NCI-H510A (cell line): ENCODE measurements at regions not wholly inside any gene's neighbourhood (a gene's known extent, or its start where the extent isn't known, plus 50 kb on each side); places are given as distances from the start of the nearest gene placed in this dataset.
"Not testable (repeated sequence)": the region's sequence is repeated elsewhere in the genome, so short reads cannot be mapped to it uniquely, and the experiment has no call there.

Source experiments
- DNase-seq: peaks from one replicate; lab custom pipeline; 2025; lab: John Stamatoyannopoulos, UW

GRCh38 chr2:76008001-76008702 lies 297.4 kb upstream of the GCFC2 start:
- DNase-seq: no peak

- no peak for DNase-seq
Measured at GRCh38 chr2:76000425-76000824, 289.7 kb upstream of the GCFC2 start.

GRCh38 chr2:75998451-75998850 lies 287.7 kb upstream of the GCFC2 start:
- DNase-seq: no peak

GRCh38 chr2:75994759-75995158 lies 284.0 kb upstream of the GCFC2 start:
- DNase-seq: no peak

GRCh38 chr2:75988622-75989021 lies 277.9 kb upstream of the GCFC2 start:
- not testable (repeated sequence) for DNase-seq

- DNase-seq: no peak
Measured at GRCh38 chr2:75986617-75987016, 275.9 kb upstream of the GCFC2 start.

DNA sequence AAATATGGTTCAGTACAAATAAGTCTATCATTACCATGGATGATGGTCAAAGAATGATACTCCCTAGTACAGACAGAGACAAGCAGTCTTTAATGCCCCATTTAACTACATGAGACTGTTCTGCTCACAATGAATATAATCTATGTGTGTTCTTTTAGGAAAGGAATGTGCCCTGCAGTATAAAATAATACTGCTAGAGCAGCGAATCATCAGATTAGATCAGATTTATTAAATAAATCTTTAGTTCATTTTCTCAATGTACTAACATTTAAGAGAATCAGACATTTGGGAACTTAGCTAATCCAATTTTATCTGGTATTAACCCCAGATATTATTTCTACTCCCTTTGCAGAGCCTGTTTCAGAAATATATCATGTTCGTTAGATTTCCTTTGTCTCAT lies 272.0 kb upstream of the GCFC2 start:
- DNase-seq: no peak

DNA sequence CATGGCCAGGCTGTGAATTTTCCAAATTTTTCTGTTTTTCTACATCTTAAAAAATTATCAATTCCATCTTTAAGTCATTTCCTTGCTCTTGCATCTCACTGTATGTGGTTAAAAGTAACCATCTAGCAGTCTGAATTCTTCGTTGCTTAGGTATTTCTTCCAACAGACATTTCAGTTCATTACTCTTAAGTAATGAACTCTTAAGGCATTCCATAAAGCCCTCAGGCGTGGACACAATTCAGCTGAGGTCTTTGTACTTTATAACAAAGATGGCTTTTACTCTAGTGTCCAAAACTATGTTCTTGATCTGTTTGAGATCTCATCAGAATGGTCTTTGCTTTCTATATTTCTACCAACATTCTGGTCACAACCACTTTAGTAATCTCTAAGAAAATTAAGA lies 253.9 kb upstream of the GCFC2 start:
- no peak for DNase-seq

DNA sequence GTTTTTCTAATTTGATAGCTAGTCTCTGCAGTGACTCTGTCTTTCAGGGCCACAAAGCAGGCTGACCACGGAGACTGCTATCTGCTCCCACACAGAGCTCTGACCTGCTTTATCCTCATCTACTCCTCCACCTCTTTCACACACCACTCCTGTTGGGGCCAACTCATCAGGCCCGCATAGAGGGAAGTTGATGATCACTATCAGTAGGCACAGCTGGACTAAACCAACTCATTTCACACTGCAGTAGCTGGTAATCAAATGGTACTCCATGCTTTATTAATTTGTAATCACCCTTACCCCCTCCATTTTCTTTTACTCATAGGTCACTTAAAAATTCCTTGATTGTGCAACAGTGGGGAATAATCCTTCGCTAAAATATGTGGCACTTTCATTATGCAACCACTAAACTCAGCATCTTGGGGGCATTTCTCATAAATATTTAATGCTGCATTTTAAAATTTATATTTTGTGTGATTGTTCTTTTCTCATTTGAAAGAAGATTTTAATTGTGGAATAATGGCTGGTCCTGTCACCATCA lies 249.8 kb upstream of the GCFC2 start:
- DNase-seq: no peak

DNA sequence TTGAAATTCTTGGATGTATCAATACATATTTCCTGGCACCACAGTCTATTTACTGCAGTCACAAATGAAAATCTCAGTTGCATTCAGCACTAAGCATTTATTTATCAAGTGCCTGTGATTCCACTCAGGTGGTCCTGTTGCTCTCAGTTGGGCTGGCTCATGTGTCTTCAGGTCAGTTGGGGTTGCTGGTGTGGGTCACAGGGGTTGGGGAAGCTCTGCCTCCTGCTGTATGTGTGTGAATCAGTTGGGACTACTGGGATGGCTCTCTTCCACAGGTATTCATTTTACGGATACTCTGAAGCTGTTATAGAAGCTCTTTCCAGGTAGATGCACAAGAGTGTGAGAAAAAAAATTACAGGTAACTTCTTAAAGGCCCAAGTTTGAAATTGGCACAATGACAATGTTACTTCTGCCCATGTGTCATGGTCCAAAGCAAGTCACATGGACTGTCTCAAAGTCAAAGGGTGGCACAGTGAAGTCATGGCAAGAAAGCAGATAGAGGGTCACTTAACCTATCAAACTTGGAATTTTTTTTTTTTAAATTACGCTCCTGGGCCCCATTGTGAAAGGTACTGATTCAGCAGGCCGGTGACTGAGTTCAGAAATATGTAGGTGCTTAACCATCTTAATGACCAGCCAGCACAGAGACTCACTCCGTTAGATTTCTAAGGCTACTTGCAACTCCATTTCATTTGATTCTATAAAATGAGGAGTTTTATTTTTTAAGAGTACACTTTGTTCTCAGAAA lies 249.2 kb upstream of the GCFC2 start:
- DNase-seq: no peak

GRCh38 chr2:75954761-75955160 lies 244.0 kb upstream of the GCFC2 start:
- DNase-seq: no peak

GRCh38 chr2:75952173-75952572 lies 241.5 kb upstream of the GCFC2 start:
- DNase-seq: no peak

GRCh38 chr2:75949385-75950030 lies 238.8 kb upstream of the GCFC2 start:
- DNase-seq: no peak

DNA sequence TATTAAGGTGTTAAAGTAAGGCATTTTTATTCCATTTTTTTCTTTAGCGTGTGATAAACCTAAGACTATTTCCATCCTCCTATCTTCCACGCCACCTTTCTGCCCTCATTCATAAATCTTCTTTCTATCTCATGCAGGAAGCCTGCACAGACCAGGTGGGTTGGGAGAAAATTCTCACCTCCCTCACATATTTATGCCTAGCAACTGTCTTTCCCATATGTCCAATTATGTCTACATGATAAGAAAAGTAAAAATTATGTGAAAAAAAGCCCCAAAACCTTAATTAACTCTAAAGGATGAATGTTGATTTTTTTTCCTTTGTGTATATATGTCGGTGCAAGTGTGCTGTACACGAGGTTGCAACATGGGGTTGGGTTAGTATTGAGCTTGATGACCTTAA lies 225.6 kb upstream of the GCFC2 start:
- DNase-seq: no peak

GRCh38 chr2:75932996-75933395 lies 222.3 kb upstream of the GCFC2 start:
- DNase-seq: no peak

- DNase-seq: no peak
Measured at GRCh38 chr2:75928093-75928492, 217.4 kb upstream of the GCFC2 start.

- no peak for DNase-seq
Measured at GRCh38 chr2:75925331-75926024, 214.8 kb upstream of the GCFC2 start.

GRCh38 chr2:75922191-75922590 lies 211.5 kb upstream of the GCFC2 start:
- no peak for DNase-seq

DNA sequence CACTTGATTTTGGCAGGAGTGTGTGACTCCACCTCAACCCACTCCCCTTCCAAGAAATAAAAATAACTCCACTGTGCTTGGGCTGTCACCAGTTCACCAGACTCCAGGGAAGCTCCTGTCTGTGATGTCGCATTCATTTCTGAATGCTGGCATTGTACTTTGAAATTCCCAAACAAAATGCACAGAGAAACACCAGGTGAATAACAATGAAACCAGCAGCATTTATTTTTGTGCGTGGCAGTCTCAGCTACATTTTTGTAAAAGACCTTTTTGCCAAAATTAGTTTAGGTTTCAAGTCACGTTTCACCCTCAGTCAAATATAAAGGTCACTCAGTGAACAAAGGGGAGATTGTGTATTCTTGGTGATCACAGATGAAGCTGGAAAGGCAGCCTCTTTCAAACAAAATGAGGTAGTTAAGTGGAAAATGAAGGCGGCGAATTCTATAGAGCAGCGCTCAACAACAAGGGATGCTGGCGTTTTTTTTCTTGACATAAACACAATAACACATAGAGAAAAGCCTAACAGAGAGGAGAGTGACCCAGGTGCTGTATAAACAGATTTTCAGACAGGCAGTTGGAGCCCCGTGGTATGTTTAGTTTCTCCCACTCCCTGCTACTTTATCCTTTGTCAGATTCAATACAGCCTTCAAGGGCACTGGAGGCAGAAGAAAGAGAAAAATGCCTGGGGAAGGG lies 210.3 kb upstream of the GCFC2 start:
- DNase-seq: no peak

DNA sequence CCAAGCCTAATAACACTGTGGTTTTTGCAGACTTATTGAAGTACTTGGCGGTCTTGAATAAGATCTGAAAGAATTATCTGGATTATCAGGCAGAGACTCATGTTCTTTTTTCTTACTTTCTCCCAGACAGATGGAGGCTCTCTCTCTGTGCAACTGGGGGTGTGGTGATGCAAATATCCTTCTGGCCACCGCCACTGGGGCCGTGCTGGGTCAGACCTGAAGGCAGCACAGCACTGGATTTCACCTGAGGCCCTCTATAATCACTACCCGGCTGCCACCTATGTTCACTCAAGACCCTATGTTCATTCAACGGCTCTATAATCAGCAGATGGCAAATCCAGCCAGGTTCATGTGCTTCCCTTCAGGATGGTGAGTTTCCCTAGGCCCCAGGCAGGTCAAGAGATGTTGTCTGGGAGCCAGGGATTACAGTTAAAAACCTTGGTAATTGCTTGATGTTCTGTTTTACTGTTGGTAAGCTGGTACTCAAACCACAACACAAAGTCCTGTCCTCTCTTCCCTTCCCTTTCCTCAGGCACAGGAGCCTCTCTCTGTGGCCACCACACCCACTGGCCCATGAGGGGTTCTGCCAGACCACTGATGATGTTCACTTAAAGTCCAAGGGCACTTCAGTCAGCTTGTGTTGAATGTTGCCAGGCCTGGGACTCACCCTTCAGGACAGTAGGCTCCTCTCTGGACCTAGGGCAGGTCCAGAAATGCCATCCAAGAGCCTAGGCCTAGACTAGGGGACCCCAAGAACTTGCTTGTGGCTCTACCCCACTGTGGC lies 205.3 kb upstream of the GCFC2 start:
- no peak for DNase-seq
